ENCODE measurements at regions not wholly inside any gene's neighbourhood (a gene's known extent, or its start where the extent isn't known, plus 50 kb on each side); places are given as distances from the start of the nearest gene placed in this dataset.

DNA sequence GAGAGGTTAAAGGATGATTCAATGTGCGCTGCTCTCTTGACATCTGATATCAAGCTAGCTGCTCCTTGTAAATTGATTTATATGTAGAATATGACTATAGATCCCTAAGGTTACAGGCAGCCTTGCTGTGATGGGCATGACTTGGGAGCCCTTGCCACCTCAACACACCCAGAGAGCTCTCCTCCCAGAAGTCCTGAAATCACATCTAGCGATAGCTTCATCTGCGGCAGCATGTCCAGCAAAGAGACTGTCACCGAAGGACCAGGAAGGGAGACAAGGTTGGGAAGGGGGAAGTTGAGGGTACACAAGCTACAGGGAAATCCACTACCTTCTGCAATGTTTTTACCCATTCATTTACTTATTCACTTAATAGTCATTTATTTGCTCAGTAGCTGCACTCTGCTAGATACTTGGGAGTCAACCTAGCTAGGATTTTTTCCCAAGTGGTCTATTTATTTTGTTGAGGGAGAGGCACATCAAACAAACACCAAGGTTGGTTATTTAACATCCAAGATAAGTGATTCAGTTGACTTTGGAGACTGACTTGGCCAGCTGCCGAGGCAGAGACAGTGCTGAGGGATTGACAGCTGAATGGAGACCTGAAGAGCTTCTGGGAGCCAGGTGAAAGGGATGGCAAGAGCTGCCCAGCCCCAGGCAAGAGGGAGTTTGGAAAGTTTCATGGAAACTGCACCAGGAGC, 205.8 kb upstream of the IL12A start:
- Histone ChIP-seq H3K27me3 (no peaks in the 10 kb centered on the region), H3K4me3 (no peak overlapping the region), H3K9me3 (no peaks in the 10 kb centered on the region), H3K36me3 (no peaks in the 10 kb centered on the region), H3K4me1 (peaks cover 5 to 99% (median 45%) of the 10 kb centered on the region in 4 donors), H3K27ac (peak overlapping the region in 1 of 2 donors; percentile 92)
- TF ChIP-seq, protein P1, sequence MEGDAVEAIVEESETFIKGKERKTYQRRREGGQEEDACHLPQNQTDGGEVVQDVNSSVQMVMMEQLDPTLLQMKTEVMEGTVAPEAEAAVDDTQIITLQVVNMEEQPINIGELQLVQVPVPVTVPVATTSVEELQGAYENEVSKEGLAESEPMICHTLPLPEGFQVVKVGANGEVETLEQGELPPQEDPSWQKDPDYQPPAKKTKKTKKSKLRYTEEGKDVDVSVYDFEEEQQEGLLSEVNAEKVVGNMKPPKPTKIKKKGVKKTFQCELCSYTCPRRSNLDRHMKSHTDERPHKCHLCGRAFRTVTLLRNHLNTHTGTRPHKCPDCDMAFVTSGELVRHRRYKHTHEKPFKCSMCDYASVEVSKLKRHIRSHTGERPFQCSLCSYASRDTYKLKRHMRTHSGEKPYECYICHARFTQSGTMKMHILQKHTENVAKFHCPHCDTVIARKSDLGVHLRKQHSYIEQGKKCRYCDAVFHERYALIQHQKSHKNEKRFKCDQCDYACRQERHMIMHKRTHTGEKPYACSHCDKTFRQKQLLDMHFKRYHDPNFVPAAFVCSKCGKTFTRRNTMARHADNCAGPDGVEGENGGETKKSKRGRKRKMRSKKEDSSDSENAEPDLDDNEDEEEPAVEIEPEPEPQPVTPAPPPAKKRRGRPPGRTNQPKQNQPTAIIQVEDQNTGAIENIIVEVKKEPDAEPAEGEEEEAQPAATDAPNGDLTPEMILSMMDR (IDR thresholded peaks at IDR 0.05) = no peak
- intact Hi-C loops (cut with DNase I; ENCODE audit: low total_unique reads) = no loop called here
- DNase-seq = no peak

DNA sequence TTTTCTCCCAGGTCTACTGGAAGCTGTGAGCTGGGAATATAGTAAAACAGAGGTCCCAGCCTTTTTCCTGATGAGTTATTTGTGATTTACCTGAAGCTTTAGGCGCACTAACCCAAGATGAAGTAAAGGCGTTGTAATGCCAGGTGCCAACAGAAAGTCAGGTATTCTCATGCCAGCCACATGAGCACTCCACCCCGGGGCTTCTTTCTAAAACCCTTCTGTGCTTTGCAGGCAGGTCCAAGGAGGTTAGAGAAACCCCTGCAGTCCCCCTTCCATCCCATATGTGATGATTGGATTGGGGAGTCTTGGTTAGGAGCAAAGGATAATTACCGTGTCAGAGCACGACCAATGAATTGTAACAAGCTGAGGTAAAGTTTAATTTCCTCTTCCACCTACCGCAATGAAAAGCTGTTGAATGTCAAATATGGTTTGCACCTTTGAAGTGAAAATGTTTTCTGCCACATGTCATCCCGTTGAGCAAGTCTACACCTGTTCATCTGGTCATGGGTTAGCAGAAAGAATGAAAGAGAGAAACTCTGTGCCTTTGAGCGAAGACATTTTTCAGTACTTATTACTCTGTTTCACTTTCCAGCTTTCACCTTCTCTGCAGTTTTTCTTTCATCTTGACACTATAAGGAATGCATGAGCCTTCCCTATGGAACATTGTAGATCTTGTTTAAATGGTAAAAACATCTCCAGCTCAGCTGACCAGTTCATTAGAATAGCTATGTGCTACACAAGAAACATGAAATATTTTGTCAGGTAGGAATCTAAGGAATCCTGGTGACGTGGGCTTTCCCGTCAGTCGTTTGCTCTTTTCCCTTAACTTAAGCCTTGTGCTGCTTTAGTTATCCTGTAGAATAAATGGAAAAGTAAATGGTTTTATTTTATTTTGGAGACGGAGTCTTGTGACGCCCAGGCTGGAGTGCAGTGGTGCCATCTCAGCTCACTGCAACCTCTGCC, 204.6 kb upstream of the IL12A start:
- peak overlapping the region; percentile 57 to 92 for H3K27ac ChIP-seq
- intact Hi-C loops (cut with DNase I; ENCODE audit: low total_unique reads) = no loop called here
- H3K27me3 ChIP-seq = no peaks in the 10 kb centered on the region
- TF ChIP-seq, protein P1 (IDR thresholded peaks at IDR 0.05) = no peak
- DNase-seq = no peak
- peaks cover 5 to 99% (median 53%) of the 10 kb centered on the region in 4 donors for H3K4me1 ChIP-seq
- H3K36me3 ChIP-seq = no peaks in the 10 kb centered on the region
- no peaks in the 10 kb centered on the region for H3K9me3 ChIP-seq
- H3K4me3 ChIP-seq = no peak overlapping the region

DNA sequence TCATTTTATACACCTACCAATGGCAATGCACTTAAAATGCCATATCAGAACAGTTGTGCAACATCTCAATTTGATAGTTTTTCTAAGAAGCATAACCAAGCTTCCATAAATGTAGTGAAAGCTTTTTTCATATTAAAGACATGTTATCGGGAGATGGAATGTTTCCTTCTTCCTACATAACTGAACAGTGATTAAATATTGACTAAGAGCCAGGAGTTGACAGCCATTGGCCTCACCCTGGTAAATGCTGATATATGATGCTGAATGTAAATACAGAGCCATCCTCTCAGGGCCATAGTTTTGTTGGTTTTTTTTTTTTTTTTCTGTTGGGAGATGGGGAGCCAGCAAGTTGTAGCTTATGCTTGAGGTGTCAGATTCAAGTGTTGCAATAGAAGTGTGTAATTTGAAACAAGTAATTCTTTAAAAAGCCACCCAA, 203.3 kb upstream of the IL12A start:
- Histone ChIP-seq H3K36me3 (no peaks in the 10 kb centered on the region), H3K9me3 (no peaks in the 10 kb centered on the region), H3K4me1 (peaks cover 5 to 99% (median 56%) of the 10 kb centered on the region in 4 donors), H3K27ac (peak overlapping the region; percentile 57 to 92), H3K4me3 (no peak overlapping the region), H3K27me3 (no peaks in the 10 kb centered on the region)
- intact Hi-C loops (cut with DNase I; ENCODE audit: low total_unique reads) = no loop called here
- no peak for DNase-seq
- TF ChIP-seq, protein P1 (IDR thresholded peaks at IDR 0.05) = no peak

DNA sequence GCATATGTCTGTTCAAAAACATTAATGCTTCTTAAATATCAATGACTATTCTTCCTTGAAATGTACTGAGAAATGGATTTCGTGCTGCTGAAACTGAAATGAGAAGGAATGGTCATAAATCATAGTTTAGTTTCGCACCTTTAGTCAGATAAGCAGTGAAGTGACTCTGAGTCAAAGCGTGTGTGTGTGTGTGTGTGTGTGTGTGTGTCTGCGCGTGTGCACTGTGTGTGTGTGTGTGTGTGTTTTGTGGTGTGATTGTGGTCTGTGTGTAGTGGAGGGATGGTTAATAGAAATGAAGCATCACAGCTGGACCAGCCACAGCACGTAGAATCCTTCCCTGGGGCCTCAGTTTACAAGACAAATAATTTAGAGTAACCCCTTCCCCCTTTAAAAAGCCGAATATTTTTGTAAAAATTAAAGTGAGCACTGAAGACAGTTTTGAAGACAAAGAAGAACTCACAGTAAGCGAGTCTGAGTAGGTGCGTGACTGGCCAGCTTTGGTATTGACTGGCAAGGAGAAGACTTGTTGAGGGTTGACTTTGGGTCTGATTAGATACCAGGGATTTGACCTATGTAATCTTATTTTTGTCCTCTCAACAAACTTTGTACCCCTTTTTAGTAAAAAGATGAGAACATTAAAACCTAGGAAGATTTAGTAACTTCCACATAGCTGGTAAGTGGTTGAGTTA, 202.0 kb upstream of the IL12A start:
- Histone ChIP-seq H3K9me3 (no peaks in the 10 kb centered on the region), H3K4me3 (no peak overlapping the region), H3K27me3 (no peaks in the 10 kb centered on the region), H3K27ac (peak overlapping the region; percentile 73 to 87), H3K4me1 (peaks cover 5 to 100% (median 65%) of the 10 kb centered on the region in 4 donors), H3K36me3 (no peaks in the 10 kb centered on the region)
- TF ChIP-seq, protein P1 (IDR thresholded peaks at IDR 0.05) = no peak
- no peak for DNase-seq
- intact Hi-C loops (cut with DNase I; ENCODE audit: low total_unique reads) = no loop called here

DNA sequence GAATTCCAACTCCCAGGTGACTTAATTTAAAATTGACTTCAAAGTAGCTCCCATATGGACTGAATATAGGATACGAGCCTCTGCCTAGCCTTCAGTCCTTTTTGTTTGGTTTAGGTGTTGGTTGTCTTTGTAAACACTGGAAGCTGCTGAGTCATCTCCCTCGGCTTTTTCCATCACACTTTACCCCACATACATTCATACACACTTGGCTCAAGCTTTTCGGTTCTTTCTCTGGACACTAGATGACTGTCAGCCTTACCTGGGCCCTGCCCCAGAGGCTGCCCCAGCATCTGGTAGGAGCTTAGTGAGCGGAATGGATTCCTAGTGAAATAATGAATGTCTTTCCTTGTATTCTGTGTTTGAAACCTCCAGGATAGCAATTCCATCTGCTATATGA, 201.5 kb upstream of the IL12A start:
- intact Hi-C loops (cut with DNase I; ENCODE audit: low total_unique reads) = no loop called here
- Histone ChIP-seq H3K9me3 (no peaks in the 10 kb centered on the region), H3K4me3 (no peak overlapping the region), H3K27ac (peak overlapping the region; percentile 73 to 87), H3K27me3 (no peaks in the 10 kb centered on the region), H3K36me3 (no peaks in the 10 kb centered on the region), H3K4me1 (peaks cover 5 to 100% (median 65%) of the 10 kb centered on the region in 4 donors)
- TF ChIP-seq, protein P1 (IDR thresholded peaks at IDR 0.05) = no peak
- no peak for DNase-seq
